ENCODE measurements at regions not wholly inside any gene's neighbourhood (a gene's known extent, or its start where the extent isn't known, plus 50 kb on each side); places are given as distances from the start of the nearest gene placed in this dataset.
"Not testable (repeated sequence)": the region's sequence is repeated elsewhere in the genome, so short reads cannot be mapped to it uniquely, and the experiment has no call there.

DNA sequence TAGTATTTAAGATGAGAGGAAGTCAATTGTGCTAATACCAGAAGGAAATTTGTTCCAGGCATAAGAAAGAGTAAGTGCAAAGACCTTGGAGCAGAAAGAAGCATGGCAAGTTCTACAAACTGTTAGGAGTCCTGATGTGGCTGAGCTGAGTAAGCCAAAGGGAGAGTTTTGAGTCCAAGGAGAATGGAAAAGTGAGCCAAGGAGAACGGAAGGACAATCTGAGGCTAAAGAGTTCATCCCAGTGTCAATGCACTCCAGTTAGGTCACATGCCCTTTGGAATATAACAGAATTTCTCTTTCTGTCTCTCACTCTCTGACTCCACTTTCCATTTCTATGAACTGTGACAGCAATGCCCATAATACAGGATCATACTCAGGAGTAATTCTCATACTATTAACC lies 224.7 kb downstream of the CAAP1 start:
- DNase-seq (ENCODE audit: low read depth, low spot score): no peak

DNA sequence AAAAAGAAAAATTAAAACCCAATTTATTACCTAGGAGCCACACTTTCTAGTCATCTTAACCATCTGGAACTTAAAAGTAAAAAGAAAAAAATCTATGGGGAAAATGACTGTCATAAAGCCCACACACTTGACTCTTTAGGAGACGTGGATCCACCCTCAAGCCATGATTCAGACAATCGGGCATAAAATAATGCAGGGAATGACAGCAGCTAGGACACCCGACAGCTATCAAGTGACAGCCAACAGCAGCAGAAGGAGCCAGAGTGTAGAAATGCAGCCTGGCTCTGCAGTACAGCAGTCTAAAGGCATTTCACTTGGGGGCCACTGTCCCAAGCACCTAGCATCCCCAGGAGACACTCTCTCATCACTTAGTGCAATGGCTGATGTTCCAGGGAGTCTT lies 226.9 kb downstream of the CAAP1 start:
- no peak for DNase-seq (ENCODE audit: low read depth, low spot score)

GRCh38 chr9:26664087-26664773 lies 228.4 kb downstream of the CAAP1 start:
- DNase-seq (ENCODE audit: low read depth, low spot score): not testable (repeated sequence)

DNA sequence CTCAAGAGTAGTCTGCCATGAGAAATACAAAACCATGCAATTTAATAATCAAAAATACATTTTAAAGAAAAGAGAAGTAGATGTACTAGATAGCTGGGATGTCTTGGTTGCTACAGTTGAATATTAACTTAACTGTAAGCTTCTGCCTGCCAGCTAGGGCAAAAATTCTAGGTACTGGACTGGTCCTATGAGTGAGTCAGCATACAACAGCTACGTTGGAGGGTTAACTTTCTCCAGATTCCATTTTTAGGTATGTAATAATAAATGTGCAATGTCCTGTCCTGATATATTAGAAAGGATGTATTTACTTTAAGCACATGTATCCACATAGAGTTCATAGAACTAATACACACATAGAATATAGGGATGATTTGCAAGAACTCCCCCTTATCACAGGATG lies 230.1 kb downstream of the CAAP1 start:
- no peak for DNase-seq (ENCODE audit: low read depth, low spot score)

- DNase-seq (ENCODE audit: low read depth, low spot score): no peak
Measured at GRCh38 chr9:26658476-26658875, 234.1 kb downstream of the CAAP1 start.

GRCh38 chr9:26657958-26658357 lies 234.6 kb downstream of the CAAP1 start:
- DNase-seq (ENCODE audit: low read depth, low spot score): no peak

DNA sequence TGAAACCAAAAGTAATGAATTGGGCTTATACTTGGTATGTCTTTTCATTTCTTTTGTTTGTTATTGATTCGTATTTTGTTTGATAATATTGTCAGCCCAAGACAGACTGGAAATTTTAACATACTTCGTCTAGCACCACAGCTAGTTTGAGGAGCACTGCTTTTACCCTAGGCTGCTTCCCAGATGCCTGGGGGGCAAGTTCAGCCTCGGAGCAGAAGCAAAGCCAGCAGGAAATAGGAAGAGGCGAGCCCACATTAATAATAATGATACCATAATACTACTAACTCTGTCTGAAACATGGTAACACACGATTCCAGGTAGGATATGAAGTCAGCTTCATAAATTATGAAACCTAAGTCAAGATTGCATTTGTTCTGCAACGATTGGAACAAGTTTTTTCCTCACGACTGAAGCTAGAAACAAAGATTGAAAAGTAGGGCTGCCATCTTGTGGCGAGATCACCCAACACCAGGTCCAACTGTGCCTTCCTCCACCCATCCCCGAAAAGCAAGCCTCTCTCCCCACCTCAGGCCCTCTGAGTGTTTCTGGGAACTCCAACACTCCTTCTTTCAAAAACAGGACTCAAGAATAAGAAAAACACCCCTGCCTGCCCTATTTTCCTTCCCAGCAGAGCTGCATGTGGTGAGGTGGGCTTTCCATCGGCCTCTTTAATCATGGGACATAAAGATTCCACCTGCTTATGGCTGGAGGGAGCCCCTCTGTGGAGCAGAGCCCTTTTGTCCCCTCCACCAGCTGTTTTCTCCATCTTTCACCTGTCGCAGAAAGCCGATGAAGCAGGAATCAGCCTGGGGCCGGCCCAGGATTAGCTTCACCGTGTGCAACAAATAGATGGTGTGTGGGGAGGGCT lies 236.4 kb downstream of the CAAP1 start:
- peak; percentile 56 for DNase-seq (ENCODE audit: low read depth, low spot score)

DNA sequence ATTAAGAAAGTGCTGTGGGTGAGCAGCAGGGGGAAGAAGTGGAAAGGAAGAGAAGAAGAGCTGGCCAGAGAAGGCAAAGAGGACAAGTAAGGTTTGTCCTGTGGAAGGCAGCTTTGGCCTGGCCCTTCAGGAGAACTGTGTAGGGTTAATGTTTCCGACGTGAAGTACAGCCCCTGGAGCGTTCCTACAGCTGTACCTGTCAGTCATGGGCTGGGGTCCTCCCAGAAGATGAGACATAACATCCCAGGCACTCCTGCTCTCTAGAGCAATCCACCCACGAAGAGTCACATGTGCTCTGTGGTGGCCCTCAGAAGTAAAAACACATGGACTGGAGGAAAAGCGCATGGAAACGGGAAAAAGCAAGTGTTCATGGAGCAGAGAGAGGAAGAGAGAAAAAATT lies 237.4 kb downstream of the CAAP1 start:
- DNase-seq (ENCODE audit: low read depth, low spot score): no peak

- no peak for DNase-seq (ENCODE audit: low read depth, low spot score)
Measured at GRCh38 chr9:26650325-26650724, 242.3 kb downstream of the CAAP1 start.

GRCh38 chr9:26643826-26644225 lies 248.8 kb downstream of the CAAP1 start:
- DNase-seq (ENCODE audit: low read depth, low spot score): no peak

GRCh38 chr9:26639761-26640160 lies 252.8 kb downstream of the CAAP1 start:
- no peak for DNase-seq (ENCODE audit: low read depth, low spot score)

DNA sequence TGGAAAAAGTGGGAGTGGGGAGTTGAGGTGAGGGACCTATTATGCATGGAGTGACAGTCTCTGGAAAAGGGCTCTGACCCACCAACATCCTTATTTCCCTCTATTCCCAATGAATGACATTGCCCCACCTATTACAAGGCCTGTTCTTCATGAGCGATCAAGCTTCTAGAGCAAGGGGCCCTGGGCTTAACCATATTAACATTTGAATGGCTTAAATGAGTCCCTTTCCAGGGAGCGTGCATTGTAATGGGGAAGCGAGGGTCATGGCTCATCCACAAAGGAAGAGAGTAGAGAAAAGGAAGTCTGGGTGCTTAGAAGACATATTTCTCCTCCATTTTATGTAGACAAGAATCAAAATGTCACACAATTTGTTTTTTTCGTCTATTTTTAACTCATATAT lies 255.5 kb downstream of the CAAP1 start:
- no peak for DNase-seq (ENCODE audit: low read depth, low spot score)

GRCh38 chr9:26613851-26614350 lies 278.7 kb downstream of the CAAP1 start:
- not testable (repeated sequence) for DNase-seq (ENCODE audit: low read depth, low spot score)

DNA sequence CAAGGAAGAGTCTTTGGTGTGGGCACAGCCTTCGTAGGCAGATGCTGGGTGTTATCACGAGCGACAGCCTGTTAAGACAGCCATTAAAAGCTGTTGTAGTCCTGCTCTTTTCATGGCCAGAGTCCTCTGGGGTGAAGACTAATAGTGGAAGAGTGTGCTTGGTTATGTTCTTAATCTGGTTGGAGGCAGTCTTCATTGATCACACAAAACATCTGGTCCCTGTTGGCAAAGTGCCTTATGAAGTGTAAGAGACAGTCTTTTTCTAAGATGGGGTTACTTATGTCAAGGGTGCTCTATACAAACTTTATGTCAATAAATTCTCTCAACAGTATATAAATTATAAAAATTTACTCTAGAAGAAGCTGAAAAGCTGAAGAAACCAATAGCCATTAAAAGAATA lies 280.4 kb downstream of the CAAP1 start:
- DNase-seq (ENCODE audit: low read depth, low spot score): no peak

GRCh38 chr9:26606756-26607155 lies 285.8 kb downstream of the CAAP1 start:
- DNase-seq (ENCODE audit: low read depth, low spot score): no peak

GRCh38 chr9:26605367-26605766 lies 287.2 kb downstream of the CAAP1 start:
- no peak for DNase-seq (ENCODE audit: low read depth, low spot score)

DNA sequence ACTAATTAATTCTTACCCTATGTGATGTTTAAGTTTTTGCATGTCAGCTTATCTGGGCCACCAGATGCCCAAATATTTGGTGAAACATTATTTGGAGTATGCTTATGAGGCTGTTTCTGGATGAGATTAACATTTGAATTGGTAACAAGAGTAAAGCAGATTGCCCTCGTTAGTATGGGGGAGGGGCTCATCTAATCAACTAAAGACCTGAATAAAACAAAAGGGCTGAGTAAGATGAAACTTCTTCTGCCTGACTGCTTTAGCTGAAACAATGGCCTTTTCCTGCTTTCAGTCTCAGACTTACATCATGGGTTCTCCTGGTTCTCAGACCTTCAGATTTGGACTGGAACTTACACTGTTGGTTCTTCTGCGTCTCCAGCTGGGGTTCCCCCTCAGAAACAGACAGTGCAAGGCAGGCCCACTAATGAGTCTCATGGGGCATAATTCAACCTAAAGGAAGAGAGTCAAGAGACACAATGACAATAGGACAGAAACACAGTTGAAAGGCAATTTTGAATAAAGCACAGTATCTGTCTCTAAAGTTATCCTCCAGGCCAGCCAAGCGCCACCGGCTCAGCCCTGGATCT lies 288.4 kb downstream of the CAAP1 start:
- DNase-seq (ENCODE audit: low read depth, low spot score): no peak

DNA sequence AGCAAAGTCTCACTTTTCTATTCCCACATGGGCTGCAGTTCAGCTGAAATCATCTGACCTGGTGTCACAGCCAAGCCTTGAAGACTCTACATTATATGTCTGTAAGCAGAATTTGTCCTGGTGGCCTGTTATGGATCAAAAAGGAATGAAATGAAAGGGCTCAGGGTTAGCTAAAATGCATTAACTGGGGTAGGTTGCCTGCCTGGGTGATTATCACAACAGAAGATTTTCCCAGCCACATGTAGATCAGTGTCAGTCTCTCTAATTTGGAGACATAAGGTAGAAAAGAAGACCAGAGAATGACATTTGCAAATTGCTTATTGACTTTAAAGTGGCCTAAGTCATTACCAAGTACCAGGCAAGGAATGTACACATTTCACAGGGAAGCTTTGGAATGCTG lies 289.0 kb downstream of the CAAP1 start:
- no peak for DNase-seq (ENCODE audit: low read depth, low spot score)

DNA sequence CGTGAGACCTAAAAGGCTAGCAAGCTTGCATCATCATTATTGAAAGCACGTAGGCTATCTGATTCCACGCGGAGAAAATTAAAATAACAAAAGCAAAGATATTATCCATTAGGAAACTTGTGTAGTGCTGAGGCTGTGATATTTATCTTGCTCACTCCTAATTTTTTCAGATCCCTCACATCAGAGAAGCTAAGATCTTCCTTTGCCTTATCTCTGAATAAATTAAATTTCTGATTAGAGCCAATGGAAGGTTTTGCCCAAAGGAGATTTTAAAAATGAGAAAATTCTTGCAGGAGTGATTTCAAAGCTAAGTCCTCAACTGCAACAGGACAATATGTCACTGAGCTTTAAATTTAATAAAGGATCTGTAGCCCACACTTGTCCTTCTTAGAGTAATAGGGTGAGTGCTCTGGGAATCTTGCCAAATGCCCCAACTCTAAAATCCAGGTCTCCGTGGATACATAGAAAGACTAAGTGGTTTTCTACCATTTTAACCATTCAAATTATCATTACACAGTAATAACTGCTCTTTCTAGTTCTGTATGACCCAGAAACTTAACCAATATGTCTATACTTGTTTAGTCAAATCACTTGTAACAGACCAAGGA lies 295.0 kb downstream of the CAAP1 start:
- no peak for DNase-seq (ENCODE audit: low read depth, low spot score)

- no peak for DNase-seq (ENCODE audit: low read depth, low spot score)
Measured at GRCh38 chr9:26579056-26579455, 313.5 kb downstream of the CAAP1 start.

DNA sequence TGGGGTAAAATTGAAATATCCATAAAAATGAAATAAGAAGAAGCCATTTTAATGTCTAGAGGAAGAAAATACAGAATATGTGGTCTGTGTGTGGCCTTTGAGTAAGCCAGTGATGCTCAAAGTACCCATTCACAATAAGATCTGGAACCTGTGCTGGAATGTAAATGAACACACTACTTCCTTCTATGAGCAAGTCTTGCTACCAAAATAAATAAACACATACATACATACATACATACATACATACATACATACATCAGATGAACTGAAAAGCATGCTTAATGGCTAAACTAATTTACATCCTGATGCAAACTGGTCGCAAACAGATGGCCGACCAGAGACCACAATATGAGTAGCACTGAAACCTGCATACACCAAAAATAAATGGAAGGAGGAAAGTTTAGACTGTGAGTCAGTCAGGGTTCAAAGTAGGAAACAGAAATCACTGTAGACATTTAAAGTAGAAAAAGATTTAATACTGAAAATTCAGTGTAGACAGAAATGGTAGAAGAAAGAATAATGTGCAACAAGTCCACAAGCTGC lies 317.6 kb downstream of the CAAP1 start:
- no peak for DNase-seq (ENCODE audit: low read depth, low spot score)

DNA sequence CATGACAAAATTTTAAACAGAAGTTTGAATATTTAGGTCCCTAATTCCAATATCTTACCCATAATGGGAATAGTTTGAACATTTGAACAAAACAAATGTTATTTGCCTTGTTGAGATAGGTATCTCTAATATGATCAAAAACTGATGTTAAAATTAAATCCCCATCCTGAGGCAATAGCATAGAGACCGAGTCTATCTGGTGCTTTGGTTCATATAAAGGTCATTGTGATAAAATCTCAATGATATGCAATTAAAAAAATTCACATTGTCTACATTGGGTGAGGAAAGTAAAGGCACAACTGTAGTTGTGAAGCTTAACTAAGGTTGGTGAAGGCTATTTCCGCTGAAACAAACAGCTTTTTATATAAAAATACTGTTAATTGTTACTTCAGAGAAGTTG lies 318.3 kb downstream of the CAAP1 start:
- no peak for DNase-seq (ENCODE audit: low read depth, low spot score)
